ENCODE measurements at regions not wholly inside any gene's neighbourhood (a gene's known extent, or its start where the extent isn't known, plus 50 kb on each side); places are given as distances from the start of the nearest gene placed in this dataset.

- TF ChIP-seq CTCF (IDR thresholded peaks at IDR 0.05) (no peak), ZNF121 (CRISPR knock-in tag; IDR thresholded peaks at IDR 0.05) (no peak), E2F1 (CRISPR knock-in tag; IDR thresholded peaks at IDR 0.05) (no peak), ZNF416 (CRISPR knock-in tag; IDR thresholded peaks at IDR 0.05) (no peak), NR3C1 (CRISPR knock-in tag; conservative IDR thresholded peaks at IDR 0.05; ENCODE audit: low read depth) (no peak), ESRRA (CRISPR knock-in tag; IDR thresholded peaks at IDR 0.05; ENCODE audit: borderline replicate concordance) (no peak), MYBL2 (CRISPR knock-in tag; IDR thresholded peaks at IDR 0.05) (no peak), USF1 (CRISPR knock-in tag; IDR thresholded peaks at IDR 0.05) (no peak), NFE2L1 (CRISPR knock-in tag; IDR thresholded peaks at IDR 0.05) (no peak)
- TF ChIP-seq, protein P1, sequence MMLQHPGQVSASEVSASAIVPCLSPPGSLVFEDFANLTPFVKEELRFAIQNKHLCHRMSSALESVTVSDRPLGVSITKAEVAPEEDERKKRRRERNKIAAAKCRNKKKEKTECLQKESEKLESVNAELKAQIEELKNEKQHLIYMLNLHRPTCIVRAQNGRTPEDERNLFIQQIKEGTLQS (CRISPR knock-in tag; conservative IDR thresholded peaks at IDR 0.05), result no peak
- TF ChIP-seq, protein P2, sequence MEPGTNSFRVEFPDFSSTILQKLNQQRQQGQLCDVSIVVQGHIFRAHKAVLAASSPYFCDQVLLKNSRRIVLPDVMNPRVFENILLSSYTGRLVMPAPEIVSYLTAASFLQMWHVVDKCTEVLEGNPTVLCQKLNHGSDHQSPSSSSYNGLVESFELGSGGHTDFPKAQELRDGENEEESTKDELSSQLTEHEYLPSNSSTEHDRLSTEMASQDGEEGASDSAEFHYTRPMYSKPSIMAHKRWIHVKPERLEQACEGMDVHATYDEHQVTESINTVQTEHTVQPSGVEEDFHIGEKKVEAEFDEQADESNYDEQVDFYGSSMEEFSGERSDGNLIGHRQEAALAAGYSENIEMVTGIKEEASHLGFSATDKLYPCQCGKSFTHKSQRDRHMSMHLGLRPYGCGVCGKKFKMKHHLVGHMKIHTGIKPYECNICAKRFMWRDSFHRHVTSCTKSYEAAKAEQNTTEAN (CRISPR knock-in tag; IDR thresholded peaks at IDR 0.05), result no peak
- TF ChIP-seq, protein P3, sequence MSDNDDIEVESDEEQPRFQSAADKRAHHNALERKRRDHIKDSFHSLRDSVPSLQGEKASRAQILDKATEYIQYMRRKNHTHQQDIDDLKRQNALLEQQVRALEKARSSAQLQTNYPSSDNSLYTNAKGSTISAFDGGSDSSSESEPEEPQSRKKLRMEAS (CRISPR knock-in tag; IDR thresholded peaks at IDR 0.05), result no peak
Measured at GRCh38 chr5:57067597-57067924, 106.3 kb upstream of the GPBP1 start.

Measured in WTC11 (cell line).